NCI-H2171 (cell line): ENCODE measurements at regions not wholly inside any gene's neighbourhood (a gene's known extent, or its start where the extent isn't known, plus 50 kb on each side); places are given as distances from the start of the nearest gene placed in this dataset.
"Not testable (repeated sequence)": the region's sequence is repeated elsewhere in the genome, so short reads cannot be mapped to it uniquely, and the experiment has no call there.

Experiments
- DNase-seq: peaks from one replicate; lab custom pipeline; 2025; lab: John Stamatoyannopoulos, UW

DNA sequence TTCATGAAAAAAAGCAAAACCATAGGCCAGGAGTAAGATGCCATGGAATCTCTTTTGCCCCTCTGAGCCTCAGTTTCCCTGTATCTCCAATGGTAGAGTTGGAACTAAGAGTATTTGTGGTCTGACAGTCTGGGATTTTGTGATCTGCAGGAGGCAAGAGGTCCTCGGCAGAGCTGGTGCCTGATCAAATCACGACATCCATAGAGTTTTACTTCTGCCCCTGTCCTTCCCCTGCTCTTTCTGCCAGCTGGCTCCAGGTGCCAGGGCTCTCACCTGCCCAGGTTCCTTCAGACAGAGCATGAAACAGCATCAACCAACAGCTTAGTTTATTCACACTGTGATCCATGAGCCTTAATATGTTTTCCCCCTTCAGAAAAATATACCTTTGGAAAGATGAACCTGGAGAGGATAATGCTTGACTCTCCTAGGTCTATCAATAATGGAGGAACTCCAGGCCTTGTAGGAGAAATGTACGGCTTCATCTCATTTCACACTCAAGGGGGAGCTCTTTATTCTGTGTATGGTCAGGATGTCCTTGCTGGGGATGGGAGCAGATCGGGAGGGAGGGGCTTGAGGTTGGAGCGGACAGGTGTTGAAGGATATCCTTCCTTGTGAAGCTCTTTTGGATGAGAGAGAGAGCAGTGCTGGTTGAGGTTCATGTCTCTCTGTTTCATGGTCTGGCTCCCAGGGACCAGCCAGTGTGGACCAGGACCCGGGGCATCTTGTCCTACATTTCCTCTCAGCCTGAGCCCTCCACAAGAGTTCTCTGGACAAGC, 309.9 kb downstream of the RPLP1 start:
- no peak for DNase-seq

DNA sequence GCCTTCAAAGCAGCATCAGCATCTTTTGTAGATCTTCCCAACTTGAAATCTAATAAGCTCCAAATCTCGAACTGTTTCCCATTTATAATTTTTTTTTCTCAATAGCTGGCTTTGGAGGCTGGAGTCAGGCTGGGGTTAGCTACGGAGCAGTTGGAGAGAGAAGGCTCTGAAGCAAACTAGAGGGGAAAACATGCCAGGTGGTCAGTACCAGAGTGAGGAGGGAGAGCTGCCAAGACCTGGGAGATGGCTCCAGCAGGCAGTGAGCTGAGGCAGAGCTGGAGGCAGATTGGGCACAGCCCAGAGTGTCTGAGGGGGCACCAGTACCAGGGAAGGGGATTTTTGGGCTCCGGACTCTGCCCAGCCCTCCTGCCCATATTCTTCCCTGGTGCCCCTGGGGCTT, 311.2 kb downstream of the RPLP1 start:
- DNase-seq: no peak

GRCh38 chr15:69766156-69766555, 313.5 kb downstream of the RPLP1 start:
- no peak for DNase-seq

DNA sequence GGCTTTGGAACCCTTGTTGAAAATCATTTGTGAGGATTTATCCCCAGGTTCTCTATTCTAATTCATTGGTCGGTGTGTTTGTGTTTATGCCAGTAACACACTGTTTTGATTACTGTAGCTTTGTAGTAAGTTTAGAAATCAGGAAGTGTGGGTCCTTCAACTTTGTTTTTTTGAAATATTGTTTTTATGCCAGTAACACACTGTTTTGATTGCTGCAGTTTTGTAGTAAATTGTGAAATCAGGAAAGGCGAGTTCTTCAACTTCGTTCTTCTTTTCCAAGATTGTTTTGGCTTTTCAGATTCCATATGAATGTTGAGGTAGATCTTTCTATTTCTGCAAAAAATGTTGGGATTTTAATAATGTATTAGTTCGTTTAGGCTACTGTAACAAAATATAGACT, 314.6 kb downstream of the RPLP1 start:
- DNase-seq: no peak

- not testable (repeated sequence) for DNase-seq
Measured at GRCh38 chr15:69769336-69769735, 316.7 kb downstream of the RPLP1 start.

- DNase-seq: not testable (repeated sequence)
Measured at GRCh38 chr15:69774258-69774657, 321.6 kb downstream of the RPLP1 start.

DNA sequence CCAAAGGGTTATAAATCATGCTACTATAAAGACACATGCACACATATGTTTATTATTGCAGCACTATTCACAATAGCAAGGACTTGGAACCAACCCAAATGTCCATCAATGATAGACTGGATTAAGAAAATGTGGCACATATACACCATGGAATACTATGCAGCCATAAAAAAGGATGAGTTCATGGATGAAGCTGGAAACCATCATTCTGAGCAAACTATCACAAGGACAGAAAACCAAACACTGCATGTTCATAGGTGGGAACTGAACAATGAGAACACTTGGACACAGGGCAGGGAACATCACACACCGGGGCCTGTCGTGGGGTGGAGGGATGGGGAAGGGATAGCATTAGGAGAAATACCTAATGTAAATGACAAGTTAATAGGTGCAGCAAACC, 322.1 kb downstream of the RPLP1 start:
- DNase-seq: not testable (repeated sequence)

GRCh38 chr15:69777356-69777755, 320.4 kb downstream of the TLE3 start:
- DNase-seq: no peak

DNA sequence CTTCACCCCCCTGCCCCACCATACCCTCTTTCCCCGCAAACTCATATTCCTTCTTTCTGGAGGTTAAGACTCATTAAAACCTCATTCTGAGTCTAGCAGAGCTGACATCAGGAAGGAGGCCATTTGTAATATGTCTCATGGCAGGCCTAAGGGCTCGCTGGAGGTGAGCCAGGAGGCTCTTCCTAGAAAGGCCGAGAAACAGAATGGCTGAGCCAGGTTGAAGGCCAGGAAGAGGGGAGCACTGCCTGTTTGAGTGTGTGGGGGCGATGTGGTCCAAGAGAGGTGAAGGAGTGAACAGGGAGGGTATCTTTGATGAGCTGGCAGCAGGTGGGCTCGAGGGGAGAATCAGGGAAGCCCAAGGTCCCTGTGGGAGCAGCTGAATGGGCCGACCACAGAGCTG, 317.3 kb downstream of the TLE3 start:
- DNase-seq: no peak

DNA sequence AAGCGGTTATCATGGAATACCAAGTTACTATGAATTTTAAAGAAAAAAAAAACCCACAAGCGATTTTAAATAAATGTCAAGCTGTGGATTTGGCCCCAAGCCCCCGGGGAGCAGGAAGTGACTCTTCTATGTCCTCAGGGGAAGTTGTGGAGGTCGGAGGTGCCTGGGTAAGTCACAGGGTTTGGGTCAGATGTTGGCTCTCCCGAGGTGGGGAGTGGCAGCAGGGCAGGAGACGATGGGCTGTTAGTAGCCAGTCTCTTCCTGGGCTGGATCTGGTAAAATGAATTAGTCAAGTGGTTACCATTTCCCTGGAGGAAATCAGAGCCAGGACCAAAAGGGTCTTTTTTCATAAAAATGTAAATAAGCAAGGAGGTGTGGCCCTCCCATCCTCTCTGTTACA, 316.7 kb downstream of the TLE3 start:
- no peak for DNase-seq

DNA sequence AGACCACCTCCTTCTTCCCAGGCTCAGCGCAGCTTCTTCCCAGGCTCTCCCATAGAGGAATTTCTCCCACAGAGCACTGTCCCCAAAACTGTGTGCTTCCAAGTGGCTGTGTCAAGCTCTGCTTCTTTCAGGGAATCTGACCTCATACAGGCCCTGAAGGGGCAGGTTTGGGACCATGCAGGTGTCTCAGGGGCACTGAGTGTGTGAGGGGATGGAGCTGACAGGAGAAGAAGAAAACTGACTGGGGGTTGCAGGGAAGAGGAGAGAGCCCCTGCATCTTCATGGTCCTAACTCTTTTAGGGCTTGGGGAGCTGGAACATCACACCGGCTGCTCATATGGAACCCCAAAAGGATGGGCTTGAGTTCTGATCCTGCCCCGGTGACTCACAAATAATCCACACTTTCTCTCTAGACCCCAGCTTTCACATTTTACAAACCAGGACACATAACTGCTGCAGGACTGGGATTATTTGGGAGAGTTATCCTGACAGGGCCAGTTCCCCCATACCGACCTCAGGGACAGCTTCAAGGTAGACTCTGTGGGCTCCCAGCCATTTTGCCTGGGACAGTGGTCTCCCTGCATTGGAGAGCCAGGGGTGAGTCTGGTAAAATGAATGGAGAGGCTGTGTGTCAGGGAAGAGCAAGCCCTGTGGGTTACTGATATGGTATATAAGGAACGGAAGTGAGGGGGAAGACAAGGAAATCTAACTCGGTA, 316.1 kb downstream of the TLE3 start:
- DNase-seq: no peak

DNA sequence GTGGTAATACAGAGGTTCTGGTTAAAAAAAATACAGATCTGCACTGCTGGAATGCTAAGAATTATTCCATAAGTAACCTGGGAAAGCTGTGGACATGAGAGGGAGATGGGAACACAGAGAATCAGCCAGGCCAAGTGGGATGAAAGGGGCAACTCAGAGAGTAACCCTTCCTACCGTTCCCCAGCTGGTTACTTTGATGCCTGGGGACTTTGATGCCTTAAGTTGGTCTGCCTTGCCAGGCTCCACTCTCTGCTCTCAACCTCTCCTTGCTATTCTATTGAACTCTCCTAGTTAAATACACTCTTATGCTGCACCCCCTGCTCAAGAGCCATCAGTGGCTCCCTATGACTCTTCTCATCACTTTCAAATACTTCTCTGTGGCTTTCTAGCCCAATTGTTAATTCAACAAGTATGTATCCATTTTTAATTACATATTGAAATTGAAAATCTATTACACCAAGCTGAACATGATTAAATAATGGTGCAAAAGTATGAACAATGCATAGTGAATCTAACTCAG, 315.5 kb downstream of the TLE3 start:
- DNase-seq: no peak

GRCh38 chr15:69782809-69783208, 314.9 kb downstream of the TLE3 start:
- peak; percentile 84 for DNase-seq

DNA sequence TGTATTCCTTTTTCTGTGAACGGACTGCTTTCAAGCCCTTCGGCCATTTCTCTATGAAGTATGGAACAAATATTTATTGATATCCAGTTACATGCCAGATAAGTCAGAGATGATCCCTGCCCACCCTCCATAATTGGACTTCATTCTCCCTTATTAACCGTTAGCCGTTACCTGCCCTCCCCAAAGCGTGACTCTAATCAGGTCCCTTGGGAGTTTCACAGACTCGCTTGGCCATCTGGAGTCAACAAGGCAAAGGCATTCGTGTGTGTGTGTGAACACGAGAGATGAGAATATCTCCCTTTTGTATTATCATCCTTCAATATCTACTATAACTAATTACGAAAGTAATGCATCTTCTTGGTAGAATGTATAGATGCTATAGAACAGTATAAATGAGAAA, 314.5 kb downstream of the TLE3 start:
- peak; percentile 98 for DNase-seq

GRCh38 chr15:69784798-69785566, 312.7 kb downstream of the TLE3 start:
- no peak for DNase-seq

- no peak for DNase-seq
Measured at GRCh38 chr15:69786136-69786701, 311.5 kb downstream of the TLE3 start.

- DNase-seq: no peak
Measured at GRCh38 chr15:69787791-69788190, 309.9 kb downstream of the TLE3 start.

GRCh38 chr15:69789648-69790393, 307.9 kb downstream of the TLE3 start:
- DNase-seq: no peak

DNA sequence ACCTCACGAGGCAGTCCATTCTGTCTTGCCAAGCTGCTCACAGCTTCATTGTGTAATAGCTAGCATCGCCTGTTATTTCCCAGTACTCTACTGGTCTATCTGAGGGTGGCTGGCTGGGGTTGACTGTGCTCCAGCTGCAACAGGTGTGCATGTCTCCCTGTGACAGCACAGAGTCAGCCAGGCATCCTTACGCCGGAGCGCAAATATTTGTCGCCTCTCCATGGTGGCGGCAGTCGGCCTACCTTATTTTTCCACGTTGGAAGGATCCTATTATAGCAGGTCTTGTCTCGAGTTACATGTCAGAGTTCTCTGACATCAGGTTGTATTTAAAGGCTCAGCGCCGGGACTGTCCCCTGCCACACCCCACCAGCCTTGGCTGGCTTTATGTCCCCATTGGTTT, 307.1 kb downstream of the TLE3 start:
- DNase-seq: no peak

GRCh38 chr15:69792823-69793222, 304.9 kb downstream of the TLE3 start:
- no peak for DNase-seq

- no peak for DNase-seq
Measured at GRCh38 chr15:69793431-69793780, 304.3 kb downstream of the TLE3 start.
